NOMO-1 treated with DMSO at 0.1 percent for 48 hours (cell line): ENCODE measurements at regions not wholly inside any gene's neighbourhood (a gene's known extent, or its start where the extent isn't known, plus 50 kb on each side); places are given as distances from the start of the nearest gene placed in this dataset.

ENCODE experiments used
- DNase-seq: peaks from one replicate; lab custom pipeline; 2025; ENCODE audit not compliant: unreplicated experiment; lab: John Stamatoyannopoulos, UW

- no peak for DNase-seq
These were observed 129.9 kb downstream of the CDC42EP3 start for GRCh38 chr2:37541516-37541915.

GRCh38 chr2:37543999-37544557, 127.4 kb downstream of the CDC42EP3 start:
- peak; percentile 72 for DNase-seq

- DNase-seq = no peak
These were observed 126.8 kb downstream of the CDC42EP3 start for GRCh38 chr2:37544591-37545031.

GRCh38 chr2:37549598-37549997, 121.8 kb downstream of the CDC42EP3 start:
- DNase-seq = peak; percentile 23

- DNase-seq = peak; percentile 73
These were observed 121.3 kb downstream of the CDC42EP3 start for GRCh38 chr2:37550190-37550589.

GRCh38 chr2:37551783-37552182, 119.7 kb downstream of the CDC42EP3 start:
- no peak for DNase-seq

- DNase-seq = no peak
These were observed 119.1 kb downstream of the CDC42EP3 start for GRCh38 chr2:37552339-37552738.

- no peak for DNase-seq
These were observed 117.9 kb downstream of the CDC42EP3 start for GRCh38 chr2:37553411-37554154.

- DNase-seq = no peak
These were observed 117.3 kb downstream of the CDC42EP3 start for GRCh38 chr2:37554155-37554510.

- DNase-seq = no peak
These were observed 116.8 kb downstream of the CDC42EP3 start for GRCh38 chr2:37554687-37555086.

GRCh38 chr2:37555457-37555856, 116.0 kb downstream of the CDC42EP3 start:
- DNase-seq = peak; percentile 91

GRCh38 chr2:37556256-37556655, 115.2 kb downstream of the CDC42EP3 start:
- DNase-seq = no peak

GRCh38 chr2:37558623-37559022, 112.8 kb downstream of the CDC42EP3 start:
- DNase-seq = peak; percentile 94

- DNase-seq = no peak
These were observed 111.1 kb downstream of the CDC42EP3 start for GRCh38 chr2:37560241-37560848.

- no peak for DNase-seq
These were observed 110.4 kb downstream of the CDC42EP3 start for GRCh38 chr2:37560863-37561614.

- DNase-seq = no peak
These were observed 109.5 kb downstream of the CDC42EP3 start for GRCh38 chr2:37561615-37562569.

GRCh38 chr2:37563375-37564015, 107.9 kb downstream of the CDC42EP3 start:
- DNase-seq = peak; percentile 23

- no peak for DNase-seq
These were observed 107.1 kb downstream of the CDC42EP3 start for GRCh38 chr2:37564356-37564755.

GRCh38 chr2:37566517-37566981, 104.9 kb downstream of the CDC42EP3 start:
- DNase-seq = no peak

- no peak for DNase-seq
These were observed 102.9 kb downstream of the CDC42EP3 start for GRCh38 chr2:37568565-37568964.
